ENCODE measurements at regions not wholly inside any gene's neighbourhood (a gene's known extent, or its start where the extent isn't known, plus 50 kb on each side); places are given as distances from the start of the nearest gene placed in this dataset.

DNA sequence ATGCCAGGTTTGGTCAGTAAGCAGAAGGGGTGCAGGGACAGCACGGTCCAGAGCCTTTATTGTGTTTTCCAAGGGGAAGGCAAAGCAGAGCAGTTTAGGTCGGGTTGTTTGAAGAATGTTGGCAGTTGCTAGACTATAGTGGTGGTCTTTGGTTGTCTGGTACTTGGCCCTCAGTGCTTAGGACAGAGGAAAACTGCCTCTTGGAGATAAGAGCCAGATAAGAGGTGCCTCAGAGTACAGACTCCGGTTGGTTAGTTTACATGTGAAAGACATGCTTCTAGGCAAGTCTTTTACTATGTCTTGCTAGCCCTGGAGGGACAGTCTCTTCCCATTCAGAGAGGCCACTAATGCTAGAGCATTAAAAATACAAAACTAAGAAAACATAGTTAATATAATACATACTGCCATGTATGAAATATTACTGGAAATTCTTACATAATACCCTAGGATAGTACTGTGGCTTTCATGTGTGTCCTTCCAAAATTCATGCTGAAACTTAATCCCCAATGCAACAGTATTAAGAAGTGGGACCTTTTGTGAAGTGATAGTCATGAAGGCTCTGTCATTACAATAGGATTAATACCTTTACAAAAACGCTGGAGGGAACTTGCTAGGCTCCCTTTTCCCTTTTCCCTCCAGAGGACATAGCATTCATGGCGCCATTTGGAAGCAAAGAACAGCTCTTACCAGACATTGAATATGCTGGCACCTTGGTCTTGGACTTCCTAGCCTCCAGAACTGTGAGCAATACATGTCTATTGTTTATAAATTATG lies 280.4 kb downstream of the TMEM167A start:
- TF ChIP-seq HDAC2 (IDR thresholded peaks at IDR 0.05; ENCODE audit: borderline replicate concordance in 1 of 2, low read depth in 2 of 2, low read length in 2 of 2), result no peak
- TF ChIP-seq CHD2 (IDR thresholded peaks at IDR 0.05; ENCODE audit: low read length), result no peak
- no peak for TF ChIP-seq ASH2L (IDR thresholded peaks at IDR 0.05; ENCODE audit: low read length)
- TF ChIP-seq, protein P1, sequence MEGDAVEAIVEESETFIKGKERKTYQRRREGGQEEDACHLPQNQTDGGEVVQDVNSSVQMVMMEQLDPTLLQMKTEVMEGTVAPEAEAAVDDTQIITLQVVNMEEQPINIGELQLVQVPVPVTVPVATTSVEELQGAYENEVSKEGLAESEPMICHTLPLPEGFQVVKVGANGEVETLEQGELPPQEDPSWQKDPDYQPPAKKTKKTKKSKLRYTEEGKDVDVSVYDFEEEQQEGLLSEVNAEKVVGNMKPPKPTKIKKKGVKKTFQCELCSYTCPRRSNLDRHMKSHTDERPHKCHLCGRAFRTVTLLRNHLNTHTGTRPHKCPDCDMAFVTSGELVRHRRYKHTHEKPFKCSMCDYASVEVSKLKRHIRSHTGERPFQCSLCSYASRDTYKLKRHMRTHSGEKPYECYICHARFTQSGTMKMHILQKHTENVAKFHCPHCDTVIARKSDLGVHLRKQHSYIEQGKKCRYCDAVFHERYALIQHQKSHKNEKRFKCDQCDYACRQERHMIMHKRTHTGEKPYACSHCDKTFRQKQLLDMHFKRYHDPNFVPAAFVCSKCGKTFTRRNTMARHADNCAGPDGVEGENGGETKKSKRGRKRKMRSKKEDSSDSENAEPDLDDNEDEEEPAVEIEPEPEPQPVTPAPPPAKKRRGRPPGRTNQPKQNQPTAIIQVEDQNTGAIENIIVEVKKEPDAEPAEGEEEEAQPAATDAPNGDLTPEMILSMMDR (IDR thresholded peaks at IDR 0.05; ENCODE audit: control extremely low read depth in 1 of 3, insufficient read depth in 1 of 3, low read depth in 1 of 3, low read length in 3 of 3), result no peak
- TF ChIP-seq SP1 (IDR thresholded peaks at IDR 0.05; ENCODE audit: low read depth, low read length), result no peak
- no peak for TF ChIP-seq YY1 (IDR thresholded peaks at IDR 0.05; ENCODE audit: low read depth, low read length)
- no peak for TF ChIP-seq SUZ12 (IDR thresholded peaks at IDR 0.05; ENCODE audit: low read length)
- no peak for TF ChIP-seq POLR2A (IDR thresholded peaks at IDR 0.05; ENCODE audit: control extremely low read depth in 1 of 2, low read depth in 2 of 2, low read length in 2 of 2)

All from H1 (cell line).